ENCODE measurements at regions not wholly inside any gene's neighbourhood (a gene's known extent, or its start where the extent isn't known, plus 50 kb on each side); places are given as distances from the start of the nearest gene placed in this dataset.

DNA sequence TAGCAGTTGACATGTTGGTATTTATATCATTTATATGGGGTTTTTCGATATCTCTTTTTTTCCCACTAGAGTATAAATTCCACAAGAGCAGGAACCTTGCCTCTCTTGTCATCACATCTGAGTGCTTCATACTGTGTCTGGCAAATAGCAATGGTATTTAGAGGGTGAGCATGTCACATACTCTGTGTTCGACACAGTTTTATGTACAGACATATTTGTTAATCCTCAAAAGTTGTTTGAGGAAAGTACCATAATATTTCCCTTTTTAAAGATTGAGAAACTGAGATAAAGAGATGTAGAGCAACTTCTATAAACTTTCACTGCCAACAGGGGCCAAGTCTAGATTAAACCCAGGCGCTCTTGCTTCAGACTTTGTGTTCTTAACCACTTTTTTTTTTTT is 324.6 kb upstream of the PDGFD start:
- H3K9me3 ChIP-seq (ENCODE audit: insufficient read depth, low read depth, low read length) = peaks cover 21% of the 10 kb centered on the region; the same call in 1 of the 2 replicates
- no peaks in the 10 kb centered on the region for H3F3A ChIP-seq (ENCODE audit: low read depth)

DNA sequence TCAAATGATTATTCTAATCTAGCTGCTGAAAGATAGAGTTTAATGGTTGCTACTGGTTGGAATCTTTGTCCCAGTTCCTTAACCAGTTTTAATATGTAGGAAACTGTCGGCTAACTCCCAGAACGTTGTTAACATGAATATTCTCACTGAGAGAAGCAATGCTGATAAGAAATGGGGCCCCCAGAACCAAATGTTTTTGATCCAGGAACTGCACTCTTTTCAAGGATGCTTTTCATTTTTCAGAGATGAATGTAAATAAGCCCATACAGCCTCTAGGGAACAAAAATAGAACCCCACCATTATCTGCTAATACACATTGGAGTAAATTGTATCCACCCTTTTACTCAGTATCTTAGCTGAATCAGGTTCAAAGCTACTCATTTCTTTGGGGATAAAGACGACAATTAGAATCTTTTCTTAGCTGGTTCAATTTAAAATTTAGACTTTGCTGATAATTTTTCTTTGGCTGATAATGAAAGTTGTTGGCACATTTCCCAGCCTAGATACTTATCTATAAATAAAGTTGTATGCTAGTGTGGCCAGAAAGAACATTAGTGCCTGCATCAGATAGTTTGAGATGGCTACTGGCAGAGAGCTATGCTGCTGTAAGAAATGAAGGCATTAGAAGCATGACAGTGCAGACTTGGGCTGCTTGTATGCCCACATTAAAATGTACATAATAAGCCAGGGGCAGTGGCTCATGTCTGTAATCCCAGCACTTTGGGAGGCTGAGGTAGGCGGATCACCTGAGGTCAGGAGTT is 323.3 kb upstream of the PDGFD start:
- H3K4me1 ChIP-seq (ENCODE audit: insufficient read depth, low read length, poor library complexity, severe bottlenecking) = no peaks in the 10 kb centered on the region
- no peaks in the 10 kb centered on the region for H3K79me2 ChIP-seq (ENCODE audit: insufficient read depth, low read length)
- H3K9me2 ChIP-seq (replicated peaks; ENCODE audit: low read depth, low read length) = no peaks in the 10 kb centered on the region
- no peak overlapping the region for H3K4me2 ChIP-seq (ENCODE audit: low read depth, low read length, poor library complexity, severe bottlenecking)
- no peaks in the 10 kb centered on the region for H3F3A ChIP-seq (ENCODE audit: low read depth)
- TF ChIP-seq, protein P1, sequence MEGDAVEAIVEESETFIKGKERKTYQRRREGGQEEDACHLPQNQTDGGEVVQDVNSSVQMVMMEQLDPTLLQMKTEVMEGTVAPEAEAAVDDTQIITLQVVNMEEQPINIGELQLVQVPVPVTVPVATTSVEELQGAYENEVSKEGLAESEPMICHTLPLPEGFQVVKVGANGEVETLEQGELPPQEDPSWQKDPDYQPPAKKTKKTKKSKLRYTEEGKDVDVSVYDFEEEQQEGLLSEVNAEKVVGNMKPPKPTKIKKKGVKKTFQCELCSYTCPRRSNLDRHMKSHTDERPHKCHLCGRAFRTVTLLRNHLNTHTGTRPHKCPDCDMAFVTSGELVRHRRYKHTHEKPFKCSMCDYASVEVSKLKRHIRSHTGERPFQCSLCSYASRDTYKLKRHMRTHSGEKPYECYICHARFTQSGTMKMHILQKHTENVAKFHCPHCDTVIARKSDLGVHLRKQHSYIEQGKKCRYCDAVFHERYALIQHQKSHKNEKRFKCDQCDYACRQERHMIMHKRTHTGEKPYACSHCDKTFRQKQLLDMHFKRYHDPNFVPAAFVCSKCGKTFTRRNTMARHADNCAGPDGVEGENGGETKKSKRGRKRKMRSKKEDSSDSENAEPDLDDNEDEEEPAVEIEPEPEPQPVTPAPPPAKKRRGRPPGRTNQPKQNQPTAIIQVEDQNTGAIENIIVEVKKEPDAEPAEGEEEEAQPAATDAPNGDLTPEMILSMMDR (conservative IDR thresholded peaks at IDR 0.05; ENCODE audit: low read length) = no peak
- TF ChIP-seq EZH2phosphoT487 (IDR thresholded peaks at IDR 0.05; ENCODE audit: borderline replicate concordance) = no peak
- no peaks in the 10 kb centered on the region for H3K36me3 ChIP-seq (ENCODE audit: insufficient read depth, low read length)
- H2AFZ ChIP-seq (ENCODE audit: low read length) = no peak overlapping the region
- no peak overlapping the region for H3K4me3 ChIP-seq (ENCODE audit: low read length, poor library complexity, severe bottlenecking)
- H3K27me3 ChIP-seq (ENCODE audit: insufficient read depth, low read length, poor library complexity, severe bottlenecking) = no peaks in the 10 kb centered on the region
- no peak overlapping the region for H3K9ac ChIP-seq (ENCODE audit: low read depth, low read length, poor library complexity, severe bottlenecking)
- H4K20me1 ChIP-seq (ENCODE audit: insufficient read depth, low read length, poor library complexity, severe bottlenecking) = no peaks in the 10 kb centered on the region
- peaks cover 19% of the 10 kb centered on the region; the same call in 1 of the 2 replicates for H3K9me3 ChIP-seq (ENCODE audit: insufficient read depth, low read depth, low read length)

More for the DNA sequence above, 324.6 kb upstream of the PDGFD start:
- Histone ChIP-seq H3K9me2 (replicated peaks; ENCODE audit: low read depth, low read length) (no peaks in the 10 kb centered on the region), H3K4me2 (ENCODE audit: low read depth, low read length, poor library complexity, severe bottlenecking) (no peak overlapping the region), H4K20me1 (ENCODE audit: insufficient read depth, low read length, poor library complexity, severe bottlenecking) (no peaks in the 10 kb centered on the region), H3K4me1 (ENCODE audit: insufficient read depth, low read length, poor library complexity, severe bottlenecking) (no peaks in the 10 kb centered on the region), H3K4me3 (ENCODE audit: low read length, poor library complexity, severe bottlenecking) (no peak overlapping the region), H3K27me3 (ENCODE audit: insufficient read depth, low read length, poor library complexity, severe bottlenecking) (no peaks in the 10 kb centered on the region), H2AFZ (ENCODE audit: low read length) (no peak overlapping the region), H3K79me2 (ENCODE audit: insufficient read depth, low read length) (no peaks in the 10 kb centered on the region), H3K36me3 (ENCODE audit: insufficient read depth, low read length) (no peaks in the 10 kb centered on the region), H3K9ac (ENCODE audit: low read depth, low read length, poor library complexity, severe bottlenecking) (no peak overlapping the region)
- no peak for TF ChIP-seq EZH2phosphoT487 (IDR thresholded peaks at IDR 0.05; ENCODE audit: borderline replicate concordance)
- TF ChIP-seq, protein P1 (conservative IDR thresholded peaks at IDR 0.05; ENCODE audit: low read length) = no peak

DNA sequence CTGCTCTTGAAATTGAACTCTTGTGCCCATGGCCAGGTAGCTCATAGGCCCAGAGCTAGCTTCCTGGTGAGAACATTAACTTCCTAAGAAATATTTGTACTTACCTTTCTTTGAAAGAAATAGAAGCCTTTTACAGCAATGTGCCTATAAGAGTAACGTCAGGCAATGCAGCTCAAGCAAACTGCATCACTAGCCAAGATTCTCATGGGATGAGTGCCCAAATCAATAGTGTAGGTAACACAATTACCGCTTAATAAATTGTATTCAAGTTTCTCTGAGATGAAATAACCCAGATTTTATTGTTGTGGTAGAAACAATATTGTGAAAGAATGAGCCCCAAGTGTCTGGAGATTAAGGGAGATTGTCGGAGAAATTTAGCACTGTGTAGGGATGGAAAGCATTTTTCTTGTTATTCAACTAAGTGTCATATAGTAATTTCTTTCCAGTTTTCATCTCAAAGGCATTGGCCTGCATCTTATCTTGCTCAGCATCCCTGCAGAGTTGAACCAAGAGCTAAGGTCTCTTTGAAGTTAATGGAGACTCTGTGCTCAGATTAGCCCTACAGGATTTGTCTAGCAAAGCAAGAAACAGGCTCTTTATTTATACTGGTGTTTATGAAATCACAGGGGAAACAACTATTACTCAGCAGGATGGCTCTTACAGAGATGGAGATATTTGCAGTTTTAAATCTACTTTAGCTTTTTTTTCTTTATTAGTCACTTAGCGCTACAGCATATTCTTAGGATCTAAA is 321.0 kb upstream of the PDGFD start:
- Histone ChIP-seq H3K4me2 (ENCODE audit: low read depth, low read length, poor library complexity, severe bottlenecking) (no peak overlapping the region), H3K9me2 (replicated peaks; ENCODE audit: low read depth, low read length) (no peaks in the 10 kb centered on the region), H2AFZ (ENCODE audit: low read length) (no peak overlapping the region), H4K20me1 (ENCODE audit: insufficient read depth, low read length, poor library complexity, severe bottlenecking) (no peaks in the 10 kb centered on the region), H3K4me1 (ENCODE audit: insufficient read depth, low read length, poor library complexity, severe bottlenecking) (no peaks in the 10 kb centered on the region), H3K9me3 (ENCODE audit: insufficient read depth, low read depth, low read length) (peaks cover 13% of the 10 kb centered on the region; the same call in 1 of the 2 replicates), H3F3A (ENCODE audit: low read depth) (no peaks in the 10 kb centered on the region), H3K79me2 (ENCODE audit: insufficient read depth, low read length) (no peaks in the 10 kb centered on the region), H3K9ac (ENCODE audit: low read depth, low read length, poor library complexity, severe bottlenecking) (no peak overlapping the region), H3K4me3 (ENCODE audit: low read length, poor library complexity, severe bottlenecking) (no peak overlapping the region), H3K36me3 (ENCODE audit: insufficient read depth, low read length) (no peaks in the 10 kb centered on the region), H3K27me3 (ENCODE audit: insufficient read depth, low read length, poor library complexity, severe bottlenecking) (no peaks in the 10 kb centered on the region)
- TF ChIP-seq, protein P1 (conservative IDR thresholded peaks at IDR 0.05; ENCODE audit: low read length) = no peak
- TF ChIP-seq EZH2phosphoT487 (IDR thresholded peaks at IDR 0.05; ENCODE audit: borderline replicate concordance) = no peak

All from Loucy (cell line).